ENCODE measurements at regions not wholly inside any gene's neighbourhood (a gene's known extent, or its start where the extent isn't known, plus 50 kb on each side); places are given as distances from the start of the nearest gene placed in this dataset.

DNA sequence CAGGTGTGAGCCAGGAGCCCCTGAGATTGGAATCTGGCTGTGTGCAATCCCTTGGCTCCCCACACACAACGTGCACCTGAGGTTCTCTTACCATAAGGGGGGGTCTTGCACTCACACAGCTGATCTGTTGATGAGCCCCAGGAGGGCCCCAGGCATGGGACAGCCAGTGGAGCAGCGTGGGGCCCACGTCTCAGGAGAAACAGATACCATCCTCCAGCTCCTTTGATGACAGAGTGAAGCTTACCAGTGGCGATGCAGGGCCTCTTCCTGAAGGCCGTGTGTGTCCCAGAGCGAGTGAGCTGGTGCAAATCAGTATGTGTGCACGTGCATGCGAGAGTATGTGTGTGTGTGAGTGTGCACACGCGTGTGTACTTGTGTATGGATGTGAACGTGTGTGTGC lies 287.4 kb downstream of the IRX1 start:
- H4K20me1 ChIP-seq (replicated peaks; ENCODE audit: control insufficient read depth, extremely low read depth, insufficient read depth, low read length), result no peaks in the 10 kb centered on the region
- ChIA-PET POLR2A (no interaction called here), CTCF (no interaction called here)
- no peak overlapping the region for H3K4me2 ChIP-seq (ENCODE audit: insufficient read depth, low read length)
- H3K79me2 ChIP-seq (ENCODE audit: control insufficient read depth, insufficient read depth, low read length), result no peaks in the 10 kb centered on the region
- no peaks in the 10 kb centered on the region for H3K27me3 ChIP-seq (ENCODE audit: control insufficient read depth in 2 of 2, insufficient read depth in 2 of 2, low read length in 2 of 2)
- no peaks in the 10 kb centered on the region for H3K9me1 ChIP-seq (replicated peaks; ENCODE audit: control insufficient read depth, extremely low read depth, insufficient read depth, low read length)
- BruUV-seq (replicated peaks), result no TSS peak
- peaks cover 16% of the 10 kb centered on the region for H3K9me3 ChIP-seq (replicated peaks; ENCODE audit: control insufficient read depth, insufficient read depth, low read length)
- dilution Hi-C loops (cut with MboI; ENCODE audit: extremely low pct_ligation_motif_present, low sequenced_read_pairs) (no loop called here), intact Hi-C loops (cut with micrococcal nuclease) (no loop called here)
- H2AFZ ChIP-seq (ENCODE audit: low read depth, low read length), result no peak overlapping the region
- no peak overlapping the region for H3K4me3 ChIP-seq (replicated peaks in 1 of 3; ENCODE audit: insufficient read depth in 1 of 3, low read depth in 1 of 3, low read length in 3 of 3)
- H3K4me1 ChIP-seq (ENCODE audit: control insufficient read depth, extremely low read depth, insufficient read depth, low read length), result no peaks in the 10 kb centered on the region
- H3K36me3 ChIP-seq (ENCODE audit: control insufficient read depth in 2 of 2, extremely low read depth in 1 of 2, insufficient read depth in 2 of 2, low read length in 2 of 2), result no peaks in the 10 kb centered on the region
- H3K9ac ChIP-seq (replicated peaks; ENCODE audit: extremely low read depth, insufficient read depth, low read length), result no peak overlapping the region
- FAIRE-seq (no peak), DNase-seq (ENCODE audit: low read depth, low spot score) (no peak)
- no peak overlapping the region for H3K27ac ChIP-seq (ENCODE audit: insufficient read depth, low read depth, low read length)
- no peak for TF ChIP-seq POLR2A (IDR thresholded peaks at IDR 0.05; ENCODE audit: low read depth, low read length)
- no peak for TF ChIP-seq POLR2AphosphoS5 (IDR thresholded peaks at IDR 0.05; ENCODE audit: insufficient read depth, low read depth, low read length)
- TF ChIP-seq FOS (IDR thresholded peaks at IDR 0.05; ENCODE audit: borderline replicate concordance, insufficient read depth, low read length), result no peak
- no peak for TF ChIP-seq GATA2 (IDR thresholded peaks at IDR 0.05; ENCODE audit: insufficient read depth, insufficient read length, low read depth, low read length)
- TF ChIP-seq, protein P1, sequence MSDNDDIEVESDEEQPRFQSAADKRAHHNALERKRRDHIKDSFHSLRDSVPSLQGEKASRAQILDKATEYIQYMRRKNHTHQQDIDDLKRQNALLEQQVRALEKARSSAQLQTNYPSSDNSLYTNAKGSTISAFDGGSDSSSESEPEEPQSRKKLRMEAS (IDR thresholded peaks at IDR 0.05; ENCODE audit: insufficient read depth, insufficient read length), result no peak
- TF ChIP-seq JUN (IDR thresholded peaks at IDR 0.05; ENCODE audit: borderline replicate concordance, insufficient read depth, insufficient read length, low read depth), result no peak
- TF ChIP-seq, protein P2, sequence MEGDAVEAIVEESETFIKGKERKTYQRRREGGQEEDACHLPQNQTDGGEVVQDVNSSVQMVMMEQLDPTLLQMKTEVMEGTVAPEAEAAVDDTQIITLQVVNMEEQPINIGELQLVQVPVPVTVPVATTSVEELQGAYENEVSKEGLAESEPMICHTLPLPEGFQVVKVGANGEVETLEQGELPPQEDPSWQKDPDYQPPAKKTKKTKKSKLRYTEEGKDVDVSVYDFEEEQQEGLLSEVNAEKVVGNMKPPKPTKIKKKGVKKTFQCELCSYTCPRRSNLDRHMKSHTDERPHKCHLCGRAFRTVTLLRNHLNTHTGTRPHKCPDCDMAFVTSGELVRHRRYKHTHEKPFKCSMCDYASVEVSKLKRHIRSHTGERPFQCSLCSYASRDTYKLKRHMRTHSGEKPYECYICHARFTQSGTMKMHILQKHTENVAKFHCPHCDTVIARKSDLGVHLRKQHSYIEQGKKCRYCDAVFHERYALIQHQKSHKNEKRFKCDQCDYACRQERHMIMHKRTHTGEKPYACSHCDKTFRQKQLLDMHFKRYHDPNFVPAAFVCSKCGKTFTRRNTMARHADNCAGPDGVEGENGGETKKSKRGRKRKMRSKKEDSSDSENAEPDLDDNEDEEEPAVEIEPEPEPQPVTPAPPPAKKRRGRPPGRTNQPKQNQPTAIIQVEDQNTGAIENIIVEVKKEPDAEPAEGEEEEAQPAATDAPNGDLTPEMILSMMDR (IDR thresholded peaks at IDR 0.05; ENCODE audit: extremely low read depth in 1 of 2, insufficient read depth in 1 of 2, low read depth in 1 of 2, low read length in 2 of 2), result no peak
- TF ChIP-seq MYC (IDR thresholded peaks at IDR 0.05; ENCODE audit: low read depth, low read length), result no peak
- TF ChIP-seq EZH2 (IDR thresholded peaks at IDR 0.05; ENCODE audit: borderline replicate concordance, low read depth, low read length, severe bottlenecking), result no peak
